ENCODE measurements at regions not wholly inside any gene's neighbourhood (a gene's known extent, or its start where the extent isn't known, plus 50 kb on each side); places are given as distances from the start of the nearest gene placed in this dataset.
"Not testable (repeated sequence)": the region's sequence is repeated elsewhere in the genome, so short reads cannot be mapped to it uniquely, and the experiment has no call there.

DNA sequence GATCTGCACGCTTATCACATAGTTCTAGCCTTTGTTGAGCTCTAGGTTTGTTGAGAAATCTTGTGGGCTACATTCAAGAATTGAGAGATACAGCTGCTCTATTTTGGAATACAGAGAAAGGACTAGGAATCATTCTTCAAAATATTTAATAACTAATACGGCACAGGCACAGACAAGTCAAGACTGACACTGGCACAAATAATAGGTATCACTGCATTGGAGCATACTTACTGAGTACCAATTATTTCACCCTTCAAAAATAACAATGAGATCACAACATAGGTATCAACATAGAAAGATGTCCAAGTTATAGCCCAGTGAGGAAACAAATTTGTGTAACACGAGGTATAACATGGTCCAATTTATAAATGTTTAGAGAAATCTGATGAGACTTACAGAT, 133.7 kb upstream of the TSC22D2 start:
- no peak overlapping the region for H3K4me3 ChIP-seq (ENCODE audit: low read depth, low read length)
- TF ChIP-seq, protein P1, sequence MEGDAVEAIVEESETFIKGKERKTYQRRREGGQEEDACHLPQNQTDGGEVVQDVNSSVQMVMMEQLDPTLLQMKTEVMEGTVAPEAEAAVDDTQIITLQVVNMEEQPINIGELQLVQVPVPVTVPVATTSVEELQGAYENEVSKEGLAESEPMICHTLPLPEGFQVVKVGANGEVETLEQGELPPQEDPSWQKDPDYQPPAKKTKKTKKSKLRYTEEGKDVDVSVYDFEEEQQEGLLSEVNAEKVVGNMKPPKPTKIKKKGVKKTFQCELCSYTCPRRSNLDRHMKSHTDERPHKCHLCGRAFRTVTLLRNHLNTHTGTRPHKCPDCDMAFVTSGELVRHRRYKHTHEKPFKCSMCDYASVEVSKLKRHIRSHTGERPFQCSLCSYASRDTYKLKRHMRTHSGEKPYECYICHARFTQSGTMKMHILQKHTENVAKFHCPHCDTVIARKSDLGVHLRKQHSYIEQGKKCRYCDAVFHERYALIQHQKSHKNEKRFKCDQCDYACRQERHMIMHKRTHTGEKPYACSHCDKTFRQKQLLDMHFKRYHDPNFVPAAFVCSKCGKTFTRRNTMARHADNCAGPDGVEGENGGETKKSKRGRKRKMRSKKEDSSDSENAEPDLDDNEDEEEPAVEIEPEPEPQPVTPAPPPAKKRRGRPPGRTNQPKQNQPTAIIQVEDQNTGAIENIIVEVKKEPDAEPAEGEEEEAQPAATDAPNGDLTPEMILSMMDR (IDR thresholded peaks at IDR 0.05; ENCODE audit: low read depth, low read length) = no peak

DNA sequence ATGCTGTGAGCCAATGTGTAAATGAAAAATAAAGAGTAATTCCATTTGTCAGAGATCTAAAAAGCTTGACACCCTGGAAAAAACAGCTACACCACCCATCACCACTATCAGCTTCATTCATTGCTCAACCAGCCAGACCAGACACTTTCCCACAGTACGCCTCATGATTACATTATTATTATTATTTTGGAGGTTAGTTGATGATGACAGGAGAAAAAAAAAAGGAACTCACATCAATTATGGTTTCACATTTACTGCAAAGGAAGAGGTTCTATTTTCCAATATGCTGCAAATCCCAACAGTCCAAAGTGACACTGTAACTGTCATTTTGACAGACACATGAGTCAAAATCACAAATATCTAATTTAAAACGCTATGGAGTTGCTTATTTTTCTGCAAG, 134.7 kb upstream of the TSC22D2 start:
- TF ChIP-seq, protein P1 (IDR thresholded peaks at IDR 0.05; ENCODE audit: low read depth, low read length) = no peak
- no peak overlapping the region for H3K4me3 ChIP-seq (ENCODE audit: low read depth, low read length)

DNA sequence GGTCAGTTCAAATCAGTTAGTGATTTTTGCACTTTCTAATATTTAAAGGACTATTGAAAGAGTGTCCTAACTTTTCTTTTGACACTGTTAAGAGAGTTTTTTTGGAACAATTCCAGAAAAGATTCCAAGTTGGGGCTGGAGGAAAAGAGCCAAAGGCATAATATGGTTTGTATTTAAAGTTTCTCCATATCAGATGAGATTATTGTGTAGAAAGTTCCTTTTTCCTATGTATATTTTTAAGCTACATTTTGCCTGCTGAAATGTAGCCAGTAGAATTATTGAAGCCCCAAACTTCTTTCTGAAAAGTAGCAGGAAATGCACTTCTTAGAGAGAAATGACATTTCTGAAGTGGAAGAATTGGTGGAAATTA, 136.5 kb upstream of the TSC22D2 start:
- no peak overlapping the region for H3K4me3 ChIP-seq (ENCODE audit: low read depth, low read length)
- TF ChIP-seq, protein P1 (IDR thresholded peaks at IDR 0.05; ENCODE audit: low read depth, low read length) = no peak

DNA sequence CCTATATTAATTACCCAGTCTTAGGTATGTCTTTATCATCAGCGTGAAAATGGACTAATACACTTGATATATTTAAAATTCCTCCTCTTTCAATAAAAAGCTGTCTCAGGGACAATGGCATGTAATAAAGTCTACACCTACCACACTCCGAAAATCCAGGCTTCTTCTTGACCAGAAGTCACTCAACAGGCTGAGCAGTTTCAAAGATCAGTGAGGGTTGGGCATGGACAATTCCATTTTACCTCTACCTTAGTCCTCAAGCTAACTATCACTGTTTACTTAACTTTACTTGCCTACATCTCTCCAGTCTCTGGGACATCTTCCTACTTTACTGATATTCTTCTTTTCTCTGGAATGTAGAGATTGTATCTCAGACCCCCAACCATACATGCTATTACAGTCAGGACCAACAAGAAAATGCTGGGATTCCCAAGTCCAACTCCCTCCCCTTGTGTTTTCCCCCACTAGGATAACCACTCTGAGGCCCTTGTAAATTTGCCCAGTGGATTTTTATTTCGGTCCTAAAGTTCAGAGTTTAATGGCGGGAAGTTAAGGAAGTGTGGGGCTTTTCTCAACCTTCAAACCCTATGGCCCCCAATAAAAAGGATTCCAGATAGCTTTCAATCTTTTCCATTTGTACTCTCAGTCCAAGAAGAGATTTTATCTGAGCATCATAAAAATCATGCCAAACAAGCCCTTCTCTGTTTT, 137.1 kb upstream of the TSC22D2 start:
- TF ChIP-seq, protein P1 (IDR thresholded peaks at IDR 0.05; ENCODE audit: low read depth, low read length) = no peak
- H3K4me3 ChIP-seq (ENCODE audit: low read depth, low read length) = no peak overlapping the region

DNA sequence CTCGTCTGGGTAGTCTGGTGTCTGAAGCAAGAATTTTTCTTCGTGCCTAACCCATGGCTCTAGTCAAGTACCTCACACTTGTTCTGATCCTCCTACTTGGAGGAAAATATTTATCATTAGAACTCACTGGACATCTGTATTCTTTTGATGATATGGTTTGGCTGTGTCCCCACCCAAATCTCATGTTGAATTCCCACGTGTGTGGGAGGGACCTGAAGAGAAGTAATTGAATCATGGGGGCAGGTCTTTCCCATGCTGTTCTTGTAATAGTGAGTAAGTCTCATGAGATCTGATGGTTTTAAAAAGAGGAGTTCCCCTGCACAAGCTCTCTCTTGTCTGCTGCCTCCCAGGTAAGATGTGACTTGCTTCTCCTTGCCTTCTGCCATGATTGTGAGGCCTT, 137.7 kb upstream of the TSC22D2 start:
- H3K4me3 ChIP-seq (ENCODE audit: low read depth, low read length) = not testable (repeated sequence)

DNA sequence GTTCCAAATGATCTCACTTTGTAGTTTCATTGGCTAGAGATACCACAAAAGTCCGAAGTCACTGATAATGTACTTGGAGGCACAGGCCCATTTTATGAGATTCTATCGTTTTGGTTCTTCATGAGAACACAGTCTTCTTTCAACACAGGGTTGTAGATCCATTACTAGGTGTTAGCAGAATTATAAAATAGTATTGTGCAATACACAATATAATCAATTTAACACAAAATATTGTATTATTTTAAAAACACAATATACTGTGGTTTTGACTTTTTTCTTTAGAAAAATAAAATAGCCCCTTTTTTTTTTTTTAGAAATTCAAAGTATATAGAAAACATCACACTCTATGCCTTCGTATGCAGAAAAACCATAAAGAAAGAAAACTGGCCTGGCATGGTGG, 138.6 kb upstream of the TSC22D2 start:
- no peak overlapping the region for H3K4me3 ChIP-seq (ENCODE audit: low read depth, low read length)
- TF ChIP-seq, protein P1 (IDR thresholded peaks at IDR 0.05; ENCODE audit: low read depth, low read length) = no peak

DNA sequence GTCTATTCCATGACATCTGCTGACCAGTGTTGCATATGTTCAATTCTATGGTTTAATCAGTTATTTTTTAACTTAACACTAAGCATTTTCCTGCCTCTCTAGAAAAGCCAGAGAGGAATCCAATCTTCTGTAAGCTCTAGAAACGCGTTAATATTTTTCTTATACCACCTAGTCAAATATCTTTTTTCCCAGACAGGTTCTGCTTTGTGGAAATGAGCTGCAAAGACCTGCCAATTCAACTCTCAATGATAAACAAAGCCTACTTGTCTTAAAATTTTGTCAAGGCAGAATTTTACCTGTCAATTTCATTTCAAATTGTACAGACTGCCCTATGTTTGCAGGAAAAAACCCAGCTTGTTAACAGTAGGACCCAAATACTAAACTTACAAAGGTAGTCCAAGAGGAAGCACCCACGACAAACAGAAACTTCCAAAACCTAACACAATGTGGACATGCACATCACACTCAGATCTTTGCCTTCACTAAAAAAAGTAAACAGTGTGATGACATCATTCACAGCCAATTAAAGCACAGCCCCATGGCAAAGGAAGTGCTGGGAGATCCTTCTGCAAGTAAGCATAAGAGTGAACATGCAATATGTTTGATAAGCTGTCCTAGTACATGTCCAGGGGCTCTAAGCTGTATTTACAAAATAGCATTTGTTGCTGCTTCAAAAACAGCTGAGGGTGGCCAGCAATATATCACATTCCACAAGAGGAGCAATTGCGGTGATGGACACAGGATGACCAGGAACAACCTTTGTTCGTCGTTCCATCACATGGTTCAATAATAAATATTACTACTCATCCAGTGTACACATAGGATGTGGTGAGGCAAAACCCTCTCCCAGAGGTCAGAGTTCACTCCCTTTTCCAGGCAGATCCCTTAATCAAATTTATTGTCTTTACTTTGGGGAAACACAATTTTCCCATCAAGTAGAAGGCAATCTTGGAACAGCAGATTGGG, 139.4 kb upstream of the TSC22D2 start:
- no peak overlapping the region for H3K4me3 ChIP-seq (ENCODE audit: low read depth, low read length)
- TF ChIP-seq, protein P1 (IDR thresholded peaks at IDR 0.05; ENCODE audit: low read depth, low read length) = no peak

Measured in WI38 (cell line).